Activated CD4-positive, alpha-beta T cell treated with anti-CD3 and anti-CD28 coated beads, Interleukin-2, amount 10 ng/mL, durations not matched to agents 24 days and 14 days (primary cell): ENCODE measurements at regions not wholly inside any gene's neighbourhood (a gene's known extent, or its start where the extent isn't known, plus 50 kb on each side); places are given as distances from the start of the nearest gene placed in this dataset.

Experiments used
- DNase-seq: peaks from one replicate; pipeline ENCODE4 v3.0.0; 2022
- H3K27ac Mint-ChIP-seq: one replicate; pipeline ENCODE4 v1.8.0; 2022; ENCODE audit warnings: mild to moderate bottlenecking, mixed read lengths
- H3K27me3 Mint-ChIP-seq: one replicate; pipeline ENCODE4 v1.8.0; 2022; ENCODE audit warnings: mixed read lengths
- H3K36me3 Mint-ChIP-seq: one replicate; pipeline ENCODE4 v1.8.0; 2022; ENCODE audit warnings: low read depth, mild to moderate bottlenecking, mixed read lengths
- H3K4me1 Mint-ChIP-seq: one replicate; pipeline ENCODE4 v1.8.0; 2021; ENCODE audit warnings: mixed read lengths
- H3K4me3 Mint-ChIP-seq: one replicate; pipeline ENCODE4 v1.8.0; 2022; ENCODE audit warnings: mild to moderate bottlenecking, moderate library complexity, mixed read lengths
- H3K9me3 Mint-ChIP-seq: one replicate; pipeline ENCODE4 v1.8.0; 2021; ENCODE audit warnings: mixed read lengths
- intact Hi-C: fragments of 100-400 bp; cut with micrococcal nuclease; formaldehyde crosslinking; loops from one replicate; pipeline ENCODE4 v1.15.1; 2023

GRCh38 chr7:155373359-155374273 lies 75.9 kb downstream of the INSIG1 start:
- Mint-ChIP-seq H3K9me3 (no peaks in the 10 kb centered on the region), H3K27me3 (peaks cover 77% of the 10 kb centered on the region), H3K4me1 (peaks cover 24% of the 10 kb centered on the region), H3K27ac (peak overlapping the region; percentile 73), H3K4me3 (peak overlapping the region; percentile 62), H3K36me3 (peaks cover 2% of the 10 kb centered on the region)
- DNase-seq = peak; percentile 60
- intact Hi-C loops = loop anchor here (2.0 kb wide), 1 partner anchor 431 kb away; no protein-coding TSS in a partner anchor

DNA sequence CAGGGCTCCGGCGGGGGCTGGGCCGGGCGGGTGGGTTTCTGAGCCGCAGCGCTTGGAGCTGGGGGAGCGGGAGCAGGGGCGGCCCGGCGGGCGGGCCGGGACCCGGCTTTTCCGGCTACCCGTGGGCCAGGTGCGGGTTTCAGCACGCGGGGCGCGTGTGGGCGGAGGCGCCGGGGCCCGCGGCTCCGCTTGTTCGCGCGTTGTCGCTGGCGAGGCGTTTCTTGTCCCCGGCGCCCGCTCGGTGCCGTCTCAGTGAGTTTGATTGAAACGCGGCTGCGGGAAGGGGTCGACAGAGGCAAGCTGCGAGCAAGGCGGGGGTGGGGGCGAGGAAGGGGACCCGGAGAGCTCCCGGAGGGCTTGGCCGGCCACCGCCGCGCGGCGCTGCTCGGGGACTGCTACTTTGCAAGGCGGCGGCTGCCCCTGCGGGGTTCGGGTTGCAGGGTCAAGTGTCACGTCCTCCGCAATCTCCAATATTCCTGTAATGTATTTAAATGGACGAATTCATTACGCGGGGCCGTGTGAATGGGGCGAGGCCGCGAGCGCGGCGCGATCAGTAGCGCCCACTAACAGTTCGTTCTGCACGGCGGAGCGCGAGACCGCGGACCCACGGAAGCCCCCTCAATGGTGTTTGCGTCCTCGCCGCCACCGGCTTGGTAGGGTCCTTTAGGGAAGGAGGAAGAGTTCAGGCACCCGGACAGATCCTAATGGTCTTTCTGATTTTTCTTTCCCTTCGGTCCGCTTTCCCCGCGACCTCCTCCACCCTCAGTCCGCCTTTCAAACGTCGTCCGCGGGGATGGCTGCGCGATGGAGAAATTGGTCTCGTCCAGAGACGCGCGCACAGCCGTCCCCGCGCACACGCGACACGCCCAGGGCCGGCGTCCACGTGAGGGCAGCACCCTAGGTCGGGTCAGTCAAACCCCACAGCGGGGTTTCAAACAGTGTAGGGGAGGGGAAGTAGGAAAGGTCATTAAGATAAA lies 76.9 kb downstream of the INSIG1 start:
- Mint-ChIP-seq H3K27me3 (peaks cover 80% of the 10 kb centered on the region), H3K4me1 (peaks cover 24% of the 10 kb centered on the region), H3K9me3 (no peaks in the 10 kb centered on the region), H3K27ac (peak overlapping the region; percentile 62), H3K36me3 (peaks cover 2% of the 10 kb centered on the region), H3K4me3 (peak overlapping the region; percentile 62)
- intact Hi-C loops = loop anchor here (2.0 kb wide), 1 partner anchor 430 kb away; no protein-coding TSS in a partner anchor
- DNase-seq = no peak

GRCh38 chr7:155375337-155376277 lies 77.9 kb downstream of the INSIG1 start:
- Mint-ChIP-seq H3K4me1 (peaks cover 31% of the 10 kb centered on the region), H3K9me3 (no peaks in the 10 kb centered on the region), H3K36me3 (peaks cover 2% of the 10 kb centered on the region), H3K27ac (peak overlapping the region; percentile 50), H3K27me3 (peaks cover 81% of the 10 kb centered on the region), H3K4me3 (peak overlapping the region; percentile 22)
- DNase-seq = no peak
- intact Hi-C loops = loop anchor here (2.0 kb wide), 4 partner anchors 73 to 1625 kb away; no protein-coding TSS in a partner anchor

GRCh38 chr7:155377071-155377837 lies 79.6 kb downstream of the INSIG1 start:
- Mint-ChIP-seq H3K4me3 (peak overlapping the region; percentile 26), H3K27ac (no peak overlapping the region), H3K27me3 (peaks cover 81% of the 10 kb centered on the region), H3K36me3 (peaks cover 2% of the 10 kb centered on the region), H3K4me1 (peaks cover 35% of the 10 kb centered on the region), H3K9me3 (no peaks in the 10 kb centered on the region)
- intact Hi-C loops = loop anchor here (2.0 kb wide), 3 partner anchors 72 to 1624 kb away; no protein-coding TSS in a partner anchor
- DNase-seq = no peak

DNA sequence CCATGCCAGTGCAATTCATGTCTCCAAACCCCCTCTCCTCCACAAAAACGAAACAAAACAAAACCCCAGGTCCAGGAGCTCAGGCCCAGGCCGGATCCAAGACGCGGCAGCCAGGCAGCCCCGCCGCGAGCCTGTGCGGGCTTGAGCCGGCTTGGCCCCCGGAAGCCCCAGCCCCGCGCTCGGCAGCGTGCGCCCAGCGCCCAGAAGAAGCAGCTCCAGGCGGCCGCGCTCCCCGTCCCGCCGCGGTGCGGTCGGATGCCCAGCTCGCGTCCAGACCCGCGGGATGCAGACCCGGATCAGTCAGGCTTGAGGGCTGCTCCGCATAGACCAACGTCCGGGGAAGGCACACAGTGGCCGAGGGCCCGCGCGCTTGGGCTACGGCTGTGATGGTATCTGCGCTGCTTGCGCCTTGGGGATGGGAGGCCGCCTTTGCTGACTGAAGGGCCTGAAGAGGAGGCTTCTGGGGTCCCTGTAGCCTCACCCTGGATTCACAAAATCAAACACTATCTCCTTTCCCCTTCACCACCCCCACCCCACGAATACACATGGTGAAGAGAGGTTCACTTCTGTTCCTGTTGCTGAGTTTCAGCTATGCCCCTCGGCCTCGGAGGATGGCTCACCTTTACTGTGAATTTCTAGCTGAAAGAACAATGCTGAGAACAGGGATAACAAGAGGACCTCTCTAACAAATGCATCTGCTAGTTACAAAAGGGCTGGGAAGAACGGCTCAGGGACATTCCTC lies 79.9 kb upstream of the EN2 start:
- H3K27ac Mint-ChIP-seq = no peak overlapping the region
- H3K9me3 Mint-ChIP-seq = no peaks in the 10 kb centered on the region
- peak overlapping the region; percentile 26 for H3K4me3 Mint-ChIP-seq
- H3K27me3 Mint-ChIP-seq = peaks cover 80% of the 10 kb centered on the region
- no peak for DNase-seq
- H3K36me3 Mint-ChIP-seq = peaks cover 2% of the 10 kb centered on the region
- peaks cover 33% of the 10 kb centered on the region for H3K4me1 Mint-ChIP-seq
- intact Hi-C loops = loop anchor here (2.0 kb wide), 3 partner anchors 71 to 1623 kb away; no protein-coding TSS in a partner anchor

- peaks cover 27% of the 10 kb centered on the region for H3K4me1 Mint-ChIP-seq
- H3K27me3 Mint-ChIP-seq = peaks cover 80% of the 10 kb centered on the region
- no peaks in the 10 kb centered on the region for H3K9me3 Mint-ChIP-seq
- DNase-seq = no peak
- intact Hi-C loops = no loop called here
- no peak overlapping the region for H3K4me3 Mint-ChIP-seq
- no peak overlapping the region for H3K27ac Mint-ChIP-seq
- peaks cover 2% of the 10 kb centered on the region for H3K36me3 Mint-ChIP-seq
These were observed 79.4 kb upstream of the EN2 start for GRCh38 chr7:155378580-155378934.

DNA sequence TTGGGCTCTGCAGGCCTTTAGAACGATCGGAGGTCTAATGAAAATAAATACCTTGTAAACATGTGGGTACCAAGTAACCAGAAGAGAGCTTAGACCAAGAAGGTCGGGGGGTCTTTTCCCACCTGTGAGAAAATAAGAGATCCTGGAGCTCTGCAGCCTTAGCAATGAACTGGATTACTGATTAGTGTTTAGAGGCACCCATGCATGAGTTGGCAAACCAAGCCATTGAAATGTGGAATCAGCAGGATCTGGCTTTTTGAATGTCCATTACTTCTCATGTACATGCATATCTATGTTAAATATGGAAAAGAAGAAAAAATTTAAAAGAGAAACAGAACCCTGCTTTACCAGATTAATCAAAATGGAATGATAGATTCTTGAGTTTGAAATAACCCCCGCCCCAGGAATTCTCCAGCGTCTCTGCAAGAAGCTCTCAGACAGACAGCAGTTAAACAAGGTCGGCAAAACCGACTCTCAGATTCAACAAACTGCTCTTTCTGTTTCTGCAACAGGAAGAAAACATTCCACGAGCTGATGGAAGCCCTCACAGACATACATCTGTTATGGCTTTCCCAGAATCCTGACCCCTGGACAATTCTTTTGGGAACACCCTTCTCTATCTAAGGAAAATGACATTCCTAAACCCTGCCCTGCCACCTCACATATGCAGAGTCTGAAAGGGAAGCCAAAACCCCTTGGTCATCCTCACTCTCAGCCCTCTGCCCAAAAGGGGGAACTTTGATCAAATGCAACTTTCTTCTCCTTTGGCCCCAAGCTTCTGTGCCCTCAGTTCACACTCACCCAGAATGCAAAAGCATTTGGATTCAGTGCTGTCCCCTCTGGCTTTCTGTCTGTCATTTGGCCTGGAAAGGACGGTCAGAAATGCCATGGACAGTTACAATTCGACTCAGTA lies 78.7 kb upstream of the EN2 start:
- intact Hi-C loops = no loop called here
- DNase-seq = no peak
- H3K27ac Mint-ChIP-seq = no peak overlapping the region
- H3K36me3 Mint-ChIP-seq = peaks cover 2% of the 10 kb centered on the region
- H3K27me3 Mint-ChIP-seq = peaks cover 82% of the 10 kb centered on the region
- H3K4me3 Mint-ChIP-seq = no peak overlapping the region
- peaks cover 25% of the 10 kb centered on the region for H3K4me1 Mint-ChIP-seq
- H3K9me3 Mint-ChIP-seq = no peaks in the 10 kb centered on the region

DNA sequence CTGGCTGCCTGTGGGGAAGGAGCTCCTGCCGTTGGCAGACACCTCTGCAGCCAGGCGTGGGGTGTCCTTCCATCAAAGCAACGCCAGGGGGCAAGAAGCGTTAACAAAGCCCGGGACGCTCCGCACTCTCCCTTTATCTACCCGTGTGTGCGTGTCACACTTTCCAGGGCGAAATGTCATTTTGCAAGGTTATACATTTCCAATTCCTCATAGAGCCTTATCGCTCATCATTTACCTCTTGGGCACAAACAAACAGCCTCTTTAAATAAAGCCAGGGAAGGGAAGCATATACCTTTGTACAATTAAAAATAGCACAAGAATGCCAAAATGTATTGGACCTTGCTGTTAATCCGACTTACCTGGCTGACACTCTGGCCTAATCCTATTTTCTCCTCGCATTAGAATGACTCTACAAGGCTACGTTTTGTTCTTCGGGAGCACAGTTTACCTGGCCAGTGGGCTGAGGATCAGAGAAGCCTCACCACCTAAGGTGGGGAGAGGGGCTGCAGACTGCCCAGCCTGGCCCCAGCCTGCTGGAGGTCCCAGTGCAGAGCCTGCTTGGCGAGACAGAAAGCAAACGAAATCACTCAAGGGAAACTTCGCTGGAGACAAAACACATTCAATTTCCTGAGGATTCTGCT lies 77.6 kb upstream of the EN2 start:
- no peak overlapping the region for H3K4me3 Mint-ChIP-seq
- intact Hi-C loops = loop anchor here (2.0 kb wide), 3 partner anchors 152 to 1638 kb away; no protein-coding TSS in a partner anchor
- no peaks in the 10 kb centered on the region for H3K9me3 Mint-ChIP-seq
- peaks cover 75% of the 10 kb centered on the region for H3K27me3 Mint-ChIP-seq
- peak; percentile 88 for DNase-seq
- H3K4me1 Mint-ChIP-seq = peaks cover 18% of the 10 kb centered on the region
- no peak overlapping the region for H3K27ac Mint-ChIP-seq
- peaks cover 2% of the 10 kb centered on the region for H3K36me3 Mint-ChIP-seq

DNA sequence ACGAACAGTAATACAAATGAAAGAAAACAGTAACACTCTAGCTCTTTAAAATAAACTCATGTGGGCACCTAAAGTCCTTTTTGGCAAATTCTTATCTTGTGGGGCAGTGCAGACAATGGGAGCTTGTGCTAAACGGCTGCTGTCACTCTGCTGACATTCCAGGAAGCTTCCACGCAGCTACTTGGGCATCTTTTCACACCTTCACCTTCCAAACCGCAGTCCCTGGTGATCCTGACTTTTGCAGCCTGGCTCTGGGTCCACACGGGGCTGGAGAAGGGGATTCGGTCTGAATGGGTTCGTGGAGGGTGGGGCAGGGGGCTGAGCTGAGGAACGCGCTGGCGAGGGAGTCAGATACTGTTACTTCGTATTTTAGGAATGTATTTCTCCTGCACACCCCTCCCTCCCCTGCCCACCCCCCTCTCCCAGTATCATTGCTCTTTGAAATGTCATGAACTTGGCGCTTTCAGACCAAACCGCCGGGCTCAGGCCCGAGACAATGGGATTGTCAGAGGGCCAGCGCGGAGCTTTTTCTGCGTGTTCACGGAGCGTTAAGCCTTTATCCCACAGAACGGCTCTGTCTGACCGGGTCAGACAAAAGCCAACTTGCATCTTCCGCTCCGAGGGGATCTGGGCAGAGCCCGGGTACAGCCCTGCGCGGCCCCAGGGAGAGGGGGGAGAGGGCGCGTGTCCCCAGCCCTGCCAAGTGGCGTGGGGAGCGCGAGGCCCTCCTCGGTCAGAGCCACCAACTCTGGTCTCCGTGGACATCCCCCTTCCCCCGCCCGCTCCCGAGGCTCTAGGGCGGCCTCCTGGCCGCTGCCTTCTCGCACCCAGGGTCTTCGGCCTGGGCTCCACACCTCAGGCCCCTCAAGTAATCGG lies 76.7 kb upstream of the EN2 start:
- intact Hi-C loops = loop anchor here (2.0 kb wide), 3 partner anchors 152 to 1638 kb away; no protein-coding TSS in a partner anchor
- Mint-ChIP-seq H3K36me3 (no peaks in the 10 kb centered on the region), H3K4me1 (peaks cover 12% of the 10 kb centered on the region), H3K9me3 (no peaks in the 10 kb centered on the region), H3K27ac (no peak overlapping the region), H3K27me3 (peaks cover 66% of the 10 kb centered on the region), H3K4me3 (no peak overlapping the region)
- no peak for DNase-seq
